Medulla oblongata (tissue), 1 donor: ENCODE measurements at regions not wholly inside any gene's neighbourhood (a gene's known extent, or its start where the extent isn't known, plus 50 kb on each side); places are given as distances from the start of the nearest gene placed in this dataset.
A peak's percentile ranks its signal among the peaks of the same experiment; 100 is the strongest.

ENCODE experiments used
- DNase-seq: peaks from one replicate; pipeline ENCODE4 v3.0.0-alpha.2; 2015; ENCODE audit errors: extremely low spot score

DNA sequence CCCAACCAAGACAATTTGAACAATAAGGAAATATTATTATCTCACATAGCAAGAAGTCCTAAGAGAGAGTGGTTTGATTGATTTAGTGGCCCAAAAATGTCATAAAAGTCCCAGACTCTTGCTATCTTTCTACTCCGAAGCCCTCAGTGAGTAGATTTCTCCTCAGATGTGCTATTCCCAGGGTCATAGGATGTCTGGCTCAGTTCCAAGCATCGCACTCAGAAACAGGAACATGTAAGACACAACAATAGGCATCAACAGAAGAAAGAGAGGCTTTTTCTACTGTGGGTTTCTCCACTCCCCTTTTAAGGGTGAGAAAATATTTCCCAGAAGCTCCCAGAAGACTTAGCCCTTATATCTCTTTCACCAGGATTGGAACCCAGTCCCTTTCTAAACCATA is 188.1 kb upstream of the CDKN3 start:
- no peak for DNase-seq

- no peak for DNase-seq
Measured at GRCh38 chr14:54209511-54210250, 187.1 kb upstream of the CDKN3 start.

DNA sequence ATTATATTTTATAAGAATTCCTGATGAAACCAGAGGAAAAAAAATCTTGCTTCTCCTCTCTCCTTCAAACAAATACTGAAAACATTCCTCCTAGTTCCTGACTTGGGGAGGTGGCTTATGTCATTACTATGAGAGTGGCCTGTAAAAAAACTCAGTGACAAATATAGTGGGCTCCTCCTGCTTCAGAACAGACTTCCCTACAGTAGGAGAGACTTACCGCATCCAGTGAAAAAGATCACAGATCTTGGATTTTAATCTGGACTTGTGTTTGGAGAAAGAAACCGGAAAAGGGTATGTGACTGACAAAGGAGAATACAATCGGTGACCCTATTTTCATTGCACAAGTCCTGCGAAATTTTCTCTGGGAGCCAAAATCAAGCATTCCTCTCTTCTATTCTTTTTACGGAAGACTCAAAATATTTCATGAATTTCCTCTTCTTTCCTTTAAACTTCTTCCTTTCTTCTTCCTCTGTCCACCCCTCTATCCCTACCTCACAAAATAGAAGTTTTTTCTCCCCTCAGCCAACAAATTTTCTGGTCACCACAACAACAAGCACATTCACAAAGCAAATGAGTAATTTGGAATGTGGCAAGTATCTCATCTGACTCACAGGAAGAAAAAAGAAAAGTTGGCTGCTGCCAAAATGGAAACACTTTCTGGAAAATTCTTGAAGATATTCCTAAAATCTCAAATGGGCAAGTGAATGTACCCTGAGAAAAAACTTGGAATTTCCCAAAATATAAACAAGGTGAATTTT is 185.1 kb upstream of the CDKN3 start:
- peak; percentile 16 for DNase-seq

- no peak for DNase-seq
Measured at GRCh38 chr14:54213536-54213935, 183.3 kb upstream of the CDKN3 start.

DNA sequence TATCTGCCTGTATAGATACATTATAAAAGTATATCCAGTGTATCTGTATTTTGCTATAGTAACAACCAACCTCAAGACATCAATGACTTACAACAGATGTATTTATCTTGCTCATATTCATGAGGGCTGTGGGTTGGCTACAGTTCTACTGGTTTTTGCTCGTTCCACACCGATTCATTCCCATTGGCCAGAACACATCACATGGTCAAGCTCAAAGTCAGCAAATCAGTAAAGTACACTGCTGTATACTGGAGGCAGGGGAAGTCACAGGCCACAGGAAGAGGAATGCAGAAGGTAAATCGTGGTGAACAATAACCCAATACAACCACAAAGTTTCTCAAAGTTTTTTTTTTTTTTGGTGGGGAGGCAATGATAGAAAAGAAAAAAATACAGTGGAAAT is 180.0 kb upstream of the CDKN3 start:
- DNase-seq, result no peak

GRCh38 chr14:54219261-54220070 is 177.3 kb upstream of the CDKN3 start:
- DNase-seq, result no peak

- no peak for DNase-seq
Measured at GRCh38 chr14:54220071-54220703, 176.6 kb upstream of the CDKN3 start.

- DNase-seq, result no peak
Measured at GRCh38 chr14:54220704-54221431, 175.9 kb upstream of the CDKN3 start.

GRCh38 chr14:54221432-54221803 is 175.4 kb upstream of the CDKN3 start:
- DNase-seq, result no peak

GRCh38 chr14:54221971-54222370 is 174.8 kb upstream of the CDKN3 start:
- DNase-seq, result no peak

DNA sequence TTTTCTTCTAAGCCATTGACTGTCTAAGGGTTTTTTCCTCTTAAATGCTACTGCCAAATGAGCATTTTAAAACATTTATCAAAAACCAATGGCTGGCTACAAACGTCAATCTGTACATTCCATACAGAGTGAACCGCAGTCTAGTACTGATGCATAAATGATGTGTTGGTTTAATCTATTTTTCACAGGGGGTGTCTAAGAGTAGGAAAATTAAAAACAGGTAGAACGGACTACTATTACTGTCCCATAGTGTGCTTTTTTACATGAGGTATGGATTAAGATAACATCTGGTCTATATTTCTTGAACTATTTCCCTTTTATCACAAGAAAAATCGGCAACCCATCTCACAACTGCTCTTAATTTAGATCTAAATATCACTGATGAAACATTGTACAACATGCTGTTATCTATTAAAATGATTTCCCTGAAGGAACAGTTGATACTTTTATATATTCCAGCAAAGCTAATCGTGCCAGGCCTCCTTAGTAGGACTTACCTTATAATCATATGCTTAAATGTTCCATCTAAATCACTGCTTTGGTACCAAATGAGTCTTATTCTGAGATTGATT is 172.9 kb upstream of the CDKN3 start:
- DNase-seq, result no peak

DNA sequence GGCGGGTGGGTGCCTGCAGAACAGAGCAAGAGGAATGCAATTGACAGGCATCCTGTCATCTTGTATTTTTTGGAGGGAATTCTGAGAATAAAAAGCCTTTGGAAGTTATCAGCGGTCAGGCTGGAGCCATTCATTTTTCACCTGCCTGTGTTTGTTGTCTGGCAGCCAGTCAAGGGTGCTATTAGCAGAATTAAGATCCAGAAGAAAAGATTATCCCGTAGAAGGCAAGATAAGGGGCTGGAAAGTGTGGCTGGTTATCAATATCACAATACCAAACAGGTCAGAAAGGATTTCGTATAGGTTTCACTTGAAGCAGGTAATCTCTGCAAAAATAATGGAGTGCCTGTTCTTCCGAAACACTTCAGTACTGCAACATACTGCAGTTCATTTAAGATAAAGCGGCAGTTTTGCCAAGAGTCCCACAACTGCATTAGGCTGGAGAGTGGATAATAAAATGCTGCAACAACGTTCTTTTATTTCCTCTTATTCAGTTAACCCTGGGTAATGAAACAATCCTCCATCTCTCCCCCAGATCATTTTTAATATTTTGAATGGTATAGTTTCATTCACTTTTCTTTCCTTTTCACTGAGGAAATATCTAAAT is 171.2 kb upstream of the CDKN3 start:
- DNase-seq, result no peak

DNA sequence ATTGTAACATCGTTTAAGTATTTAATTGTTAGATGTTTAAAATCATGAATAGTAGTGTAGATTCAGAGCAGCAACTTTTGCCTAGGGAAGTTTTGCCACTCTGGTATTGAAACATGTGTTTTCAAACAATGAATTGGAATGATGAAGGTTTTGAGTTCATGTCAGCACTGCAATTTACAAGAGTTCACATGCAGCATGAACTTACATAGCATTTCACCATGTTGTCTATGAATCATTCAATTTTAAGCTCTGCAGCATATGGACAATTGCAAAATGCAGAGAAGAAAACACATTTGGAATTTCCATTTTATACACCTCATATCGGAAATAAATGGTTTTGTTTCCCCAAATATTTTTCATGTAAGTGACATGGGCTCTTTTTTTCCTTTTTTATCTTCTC is 170.7 kb upstream of the CDKN3 start:
- DNase-seq, result no peak

DNA sequence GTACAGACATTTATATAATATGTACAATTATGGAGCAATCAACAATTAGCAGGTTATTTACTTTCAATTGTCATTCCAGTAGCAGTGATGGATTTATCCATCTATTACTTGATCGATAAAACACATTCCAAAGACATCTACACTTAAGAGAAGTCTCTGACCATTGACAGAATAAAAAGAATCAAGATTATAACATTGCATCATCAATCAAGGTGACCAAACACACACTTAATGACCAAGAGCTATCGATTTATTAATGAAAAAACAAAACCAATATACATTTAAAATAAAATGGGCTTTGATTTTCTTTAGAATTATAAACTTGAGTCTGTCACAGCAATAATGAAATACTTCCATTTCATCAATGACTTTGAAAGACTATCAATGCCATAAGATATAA is 170.2 kb upstream of the CDKN3 start:
- no peak for DNase-seq

GRCh38 chr14:54229136-54229535 is 167.7 kb upstream of the CDKN3 start:
- no peak for DNase-seq

DNA sequence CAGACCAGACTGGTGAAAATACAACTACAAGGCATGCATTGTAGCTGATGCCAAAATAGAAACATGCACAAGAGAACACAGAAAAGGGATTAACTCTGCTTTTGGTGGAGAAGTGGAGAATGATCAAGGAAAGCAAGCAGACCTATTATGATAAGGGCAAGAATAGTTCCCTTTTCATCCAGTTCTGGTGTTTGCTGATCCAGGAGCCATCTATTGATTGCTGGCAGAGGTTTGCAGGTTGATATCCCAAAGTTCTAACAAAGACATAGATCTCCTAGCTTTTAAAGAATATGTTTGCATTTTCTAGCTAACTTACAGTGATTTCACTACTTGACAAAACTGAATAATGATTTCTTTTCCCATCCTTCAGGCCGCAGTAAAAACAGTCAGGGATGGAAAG is 166.2 kb upstream of the CDKN3 start:
- no peak for DNase-seq

DNA sequence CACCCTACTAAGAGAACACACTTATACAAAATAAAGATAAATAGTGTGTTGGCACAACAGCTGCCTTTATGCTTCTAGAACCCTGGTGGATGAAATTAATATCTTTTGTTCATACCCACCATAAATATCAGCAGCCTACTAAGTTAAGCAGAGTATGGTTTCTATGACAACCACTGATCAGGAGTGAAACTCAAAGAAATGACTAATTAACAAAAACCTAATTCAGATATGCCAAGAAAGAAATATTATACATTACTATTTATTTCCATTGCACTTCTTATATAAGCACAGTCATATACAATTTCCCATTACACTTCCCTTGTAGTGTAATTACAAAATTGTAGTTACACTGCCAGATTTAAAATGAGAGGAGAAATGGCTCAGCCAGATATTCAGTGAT is 164.1 kb upstream of the CDKN3 start:
- DNase-seq, result no peak

- DNase-seq, result no peak
Measured at GRCh38 chr14:54241517-54241916, 155.3 kb upstream of the CDKN3 start.

- no peak for DNase-seq
Measured at GRCh38 chr14:54251356-54251755, 145.5 kb upstream of the CDKN3 start.

- no peak for DNase-seq
Measured at GRCh38 chr14:54252072-54252730, 144.6 kb upstream of the CDKN3 start.
